HG02840 (cell line): ENCODE measurements at regions not wholly inside any gene's neighbourhood (a gene's known extent, or its start where the extent isn't known, plus 50 kb on each side); places are given as distances from the start of the nearest gene placed in this dataset.
"Not testable (repeated sequence)": the region's sequence is repeated elsewhere in the genome, so short reads cannot be mapped to it uniquely, and the experiment has no call there.

ENCODE experiments used
- ATAC-seq: cut with Tn5 transposase; IDR thresholded peaks from one replicate; pipeline ENCODE4 v1.9.1; 2021; ENCODE audit warnings: mild to moderate bottlenecking, moderate library complexity, moderate number of reproducible peaks; ENCODE audit not compliant: unreplicated experiment, low FRiP score

DNA sequence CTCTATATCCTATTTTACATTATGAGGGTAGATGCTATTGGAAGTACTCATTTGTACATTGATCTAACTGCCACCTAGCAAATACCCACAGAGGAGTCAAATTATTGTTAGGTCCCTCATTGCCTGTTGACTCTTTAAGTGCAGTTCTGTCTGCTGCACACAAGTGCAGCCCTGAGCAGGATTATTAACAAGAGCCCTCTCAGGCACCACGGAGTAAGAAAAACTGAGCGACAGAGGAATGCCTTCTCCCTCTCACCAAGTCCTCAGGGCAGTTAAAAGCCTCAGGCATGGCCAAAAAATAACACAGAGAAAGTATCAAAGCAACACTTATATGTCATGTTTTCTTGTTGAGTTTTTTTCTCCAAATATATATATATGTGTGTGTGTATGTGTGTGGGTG, 340.0 kb upstream of the NRG3 start:
- ATAC-seq: no peak

DNA sequence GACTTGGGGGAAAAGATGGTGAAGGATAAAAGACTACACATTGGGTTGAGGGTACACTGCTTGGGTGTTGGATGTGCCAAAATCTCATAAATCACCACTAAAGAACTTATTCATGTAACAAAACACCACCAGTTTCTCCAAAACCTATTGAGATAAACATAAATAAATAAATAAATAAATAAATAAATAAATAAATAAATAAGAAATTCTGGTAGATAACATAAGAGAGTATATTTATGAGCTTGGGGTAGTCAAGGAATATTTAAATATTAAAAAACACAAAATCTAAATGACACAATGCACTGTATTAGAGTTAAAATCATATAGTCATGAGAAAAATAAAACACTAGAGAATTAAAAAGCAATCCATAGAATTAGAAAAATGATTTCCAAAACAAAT, 333.5 kb upstream of the NRG3 start:
- no peak for ATAC-seq

DNA sequence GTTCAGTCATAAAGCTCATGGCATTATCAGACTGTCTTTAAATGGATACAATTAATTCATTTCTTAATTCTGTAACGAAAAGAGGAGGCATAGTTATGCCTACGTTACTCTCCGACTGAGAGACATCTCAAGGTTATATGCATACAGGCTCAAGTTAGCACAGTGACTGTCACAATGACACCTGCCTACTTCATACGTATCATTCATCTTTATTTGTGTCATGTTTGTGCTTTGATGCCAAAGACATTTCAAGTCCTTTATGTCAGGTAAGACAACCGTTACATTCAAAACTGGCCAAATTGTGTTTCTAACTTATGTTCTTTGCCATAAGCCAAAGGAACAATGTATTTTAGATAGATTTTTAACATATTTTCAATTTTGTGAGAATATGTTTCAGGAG, 328.8 kb upstream of the NRG3 start:
- ATAC-seq: no peak

DNA sequence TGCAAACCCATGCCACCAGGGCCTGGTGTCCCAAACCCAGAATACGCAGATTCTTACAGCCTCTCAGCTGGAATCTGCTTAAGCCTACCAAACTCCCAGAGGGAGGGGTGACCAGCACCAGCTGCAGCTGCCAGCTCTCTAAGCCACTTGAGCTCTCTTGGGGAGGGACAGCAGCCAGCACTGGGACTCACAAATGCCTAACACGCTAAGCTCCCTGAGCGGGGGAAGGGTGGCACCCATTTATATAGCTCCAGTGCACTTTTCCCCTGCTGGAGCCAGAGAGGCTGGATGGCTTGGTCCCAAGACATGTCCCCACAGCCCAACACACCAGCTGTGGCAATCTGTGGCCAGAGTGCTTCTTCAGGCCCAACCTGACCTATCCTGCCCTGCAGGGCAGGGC, 326.8 kb upstream of the NRG3 start:
- no peak for ATAC-seq

DNA sequence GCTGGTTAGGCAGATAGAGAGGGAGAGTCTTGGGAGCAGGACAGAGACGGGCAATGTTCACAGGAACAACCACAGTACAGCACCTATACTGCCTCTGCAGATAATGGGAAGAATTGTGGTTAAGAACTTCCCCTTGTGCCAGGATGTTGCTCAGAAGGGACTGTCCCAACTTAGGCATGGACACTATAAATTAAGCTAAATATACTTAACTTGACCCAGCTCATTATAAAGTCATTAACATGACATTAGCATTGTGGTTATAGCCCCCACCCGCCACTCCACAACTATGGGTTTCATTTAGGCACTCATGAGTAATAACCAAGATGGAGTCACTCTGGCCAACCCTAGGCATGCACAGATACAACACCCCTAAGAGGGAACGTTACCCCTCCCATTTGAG, 310.9 kb upstream of the NRG3 start:
- no peak for ATAC-seq

DNA sequence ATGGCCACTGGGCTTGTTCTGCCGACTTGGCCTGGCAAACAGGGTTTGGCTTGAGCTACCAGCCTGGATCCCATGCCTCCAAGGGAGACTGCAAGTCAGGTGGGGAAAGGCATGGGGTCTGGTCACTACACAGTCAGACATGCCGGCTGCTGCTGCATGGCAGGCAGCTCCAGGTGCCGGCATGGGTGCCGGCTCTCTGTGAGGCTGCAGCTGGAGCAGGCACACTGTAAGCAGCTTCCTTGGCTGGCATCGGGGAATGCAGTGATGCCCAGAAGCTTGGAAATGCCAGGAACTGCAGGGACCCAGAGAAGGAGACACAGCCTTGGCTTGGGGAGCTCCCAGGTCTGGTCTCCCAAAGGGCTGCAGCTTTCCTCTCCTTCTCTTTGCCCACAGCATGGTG, 305.5 kb upstream of the NRG3 start:
- ATAC-seq: no peak

DNA sequence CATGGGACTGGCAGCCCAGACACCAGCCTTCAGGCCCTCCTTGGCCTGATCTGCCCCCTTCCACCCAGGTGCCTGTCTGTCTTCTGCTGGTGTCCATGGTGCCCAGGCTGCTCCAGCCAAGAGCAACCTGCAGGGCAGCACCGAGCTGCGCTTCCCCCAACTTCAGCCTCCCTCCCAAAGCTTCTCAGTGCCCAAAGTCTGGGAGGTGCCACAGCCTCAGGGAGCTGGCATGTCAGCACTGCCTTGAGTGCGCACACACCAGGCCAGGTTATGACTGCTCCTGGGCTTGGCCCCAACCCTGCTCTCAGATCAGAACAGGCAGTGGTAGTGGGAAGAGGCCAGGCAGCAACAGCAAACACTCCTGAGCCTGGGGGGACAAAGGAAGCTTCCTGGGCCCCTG, 304.6 kb upstream of the NRG3 start:
- ATAC-seq: no peak

DNA sequence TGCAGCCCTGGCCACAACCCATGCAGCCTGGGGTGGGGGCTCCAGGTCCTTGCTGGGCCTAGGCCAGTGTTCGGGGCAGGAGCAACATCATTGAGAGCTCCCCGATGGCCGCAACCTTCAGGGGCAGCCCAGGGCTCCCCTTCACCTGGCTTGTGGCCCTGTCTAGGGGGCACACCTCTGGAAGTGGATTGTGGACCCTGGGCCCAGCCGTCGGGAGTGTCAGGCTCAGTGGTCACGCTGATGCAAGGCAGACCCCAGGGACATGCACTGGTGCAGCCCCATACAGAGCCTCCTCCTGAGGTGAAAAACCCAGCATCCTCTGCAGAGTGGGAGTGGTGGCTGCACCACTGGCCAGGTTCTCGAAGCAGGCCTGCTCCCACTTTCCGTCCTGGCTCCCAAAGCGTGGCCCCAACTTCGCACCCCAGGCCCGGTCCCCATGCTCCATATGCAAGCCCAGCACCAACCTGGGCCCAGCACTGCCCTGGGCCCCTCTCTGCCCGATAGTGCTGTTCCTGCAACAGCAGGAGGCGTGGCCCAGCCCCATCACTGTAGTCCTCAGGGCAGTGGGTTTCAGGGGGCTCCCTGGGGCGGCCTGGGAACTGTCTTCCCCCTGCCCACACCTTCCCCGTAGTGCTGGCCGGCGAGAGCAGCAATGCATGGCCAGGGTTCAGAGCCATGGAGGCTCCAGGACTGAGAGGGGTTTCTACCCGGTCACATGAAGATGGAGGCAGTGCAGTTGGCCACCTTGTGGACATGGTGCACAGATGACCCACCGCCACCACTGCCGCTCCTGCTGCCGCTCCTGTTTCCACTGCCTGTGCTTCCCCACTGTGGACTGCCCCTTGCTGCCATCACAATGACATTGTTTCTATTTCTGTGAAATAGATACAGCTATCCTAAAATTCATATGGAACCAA, 303.9 kb upstream of the NRG3 start:
- no peak for ATAC-seq

DNA sequence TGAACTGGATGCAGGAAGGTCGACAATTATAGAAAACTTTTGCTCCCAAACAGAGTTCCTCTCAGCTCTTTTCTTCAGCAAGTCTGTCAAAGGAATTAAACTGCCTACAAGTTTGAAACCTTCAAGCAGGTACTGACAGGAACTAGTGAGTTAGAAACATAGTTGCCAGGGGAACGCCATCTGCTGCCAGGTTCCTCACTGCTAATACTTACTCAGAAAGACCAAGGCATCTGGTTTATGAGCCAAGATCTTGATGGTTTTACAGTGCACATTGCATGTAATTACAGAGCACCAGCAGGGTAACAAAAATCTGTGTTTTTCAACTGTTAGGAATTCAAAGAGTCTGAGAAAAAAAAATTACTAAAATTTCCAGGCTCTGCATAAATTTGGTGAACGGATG, 300.0 kb upstream of the NRG3 start:
- no peak for ATAC-seq

DNA sequence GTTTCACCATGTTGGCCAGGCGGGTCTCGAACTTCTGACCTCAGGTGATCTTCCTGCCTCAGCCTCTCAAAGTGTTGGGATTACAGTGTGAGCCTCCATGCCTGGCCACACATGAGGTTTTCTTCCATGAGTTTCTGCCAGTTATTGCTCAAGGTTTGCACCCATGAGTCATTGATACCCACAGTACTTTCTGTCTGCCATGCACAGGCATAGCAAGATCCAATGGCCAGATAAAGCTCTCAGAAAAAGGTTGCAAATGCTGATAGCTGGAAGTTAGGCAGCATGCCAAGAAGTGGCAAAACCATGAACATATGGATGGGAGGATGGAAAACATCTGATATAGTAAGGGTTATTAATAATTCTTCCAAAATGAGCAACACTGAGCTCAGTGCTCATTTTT, 298.7 kb upstream of the NRG3 start:
- no peak for ATAC-seq

DNA sequence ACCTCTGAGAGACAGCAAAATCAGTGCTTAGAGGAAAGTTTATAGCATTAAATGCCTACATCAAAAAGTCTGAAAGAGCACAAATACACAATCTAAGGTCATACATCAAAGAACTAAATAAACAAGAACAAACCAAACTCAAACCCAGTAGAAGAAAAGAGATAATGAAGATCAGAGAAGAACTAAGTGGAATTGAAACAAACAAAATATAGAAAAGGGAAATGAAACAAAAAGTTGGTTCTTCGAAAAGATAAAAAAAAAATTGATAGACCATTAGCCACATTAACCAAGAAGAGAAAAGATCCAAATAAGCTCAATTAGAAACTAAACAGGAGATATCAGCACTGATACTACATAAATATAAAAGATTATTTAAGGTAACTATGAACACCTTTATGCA, 280.0 kb upstream of the NRG3 start:
- ATAC-seq: no peak

DNA sequence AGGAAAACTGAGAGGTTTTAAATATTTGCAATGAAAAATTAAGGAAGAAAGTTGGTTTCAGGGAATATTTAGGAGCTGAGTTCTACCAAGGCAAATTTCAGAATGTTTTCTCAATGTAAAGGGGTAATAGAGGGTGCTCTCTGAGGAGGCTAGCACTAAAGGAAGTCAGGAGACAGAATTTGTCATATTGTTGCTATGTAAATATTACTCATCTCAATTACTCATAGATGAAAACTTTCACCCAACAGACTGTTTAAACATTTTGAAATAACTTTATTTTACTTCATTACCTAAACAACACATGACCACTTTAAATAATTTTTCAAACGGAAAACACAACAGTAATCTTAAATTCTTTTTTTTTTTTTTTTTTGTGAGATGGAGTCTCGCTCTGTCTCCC, 274.8 kb upstream of the NRG3 start:
- ATAC-seq: no peak

DNA sequence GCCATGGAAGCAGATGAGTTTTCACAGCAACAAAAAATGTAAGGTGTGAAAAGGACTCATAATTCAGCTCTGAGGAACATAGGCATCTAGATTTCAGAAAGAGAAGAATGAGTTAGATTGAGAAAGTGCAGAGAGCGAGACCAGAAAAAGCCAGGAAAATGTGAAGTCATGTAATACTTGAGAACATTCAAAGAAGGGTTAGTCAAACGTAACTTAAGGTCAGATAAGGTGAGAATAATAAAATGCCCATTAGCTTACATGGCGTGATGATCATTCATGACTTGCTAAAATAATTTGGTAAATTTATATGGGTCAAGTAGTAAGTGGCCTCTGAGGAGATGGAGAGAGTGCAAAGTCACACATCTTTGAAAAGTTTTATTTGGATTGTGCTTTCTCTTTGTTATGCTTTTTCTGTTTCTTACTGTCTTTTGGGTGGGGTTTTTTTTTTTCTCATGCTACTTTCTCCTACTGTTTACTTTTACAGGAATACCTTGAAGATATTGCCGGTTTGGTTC, 271.8 kb upstream of the NRG3 start:
- no peak for ATAC-seq

DNA sequence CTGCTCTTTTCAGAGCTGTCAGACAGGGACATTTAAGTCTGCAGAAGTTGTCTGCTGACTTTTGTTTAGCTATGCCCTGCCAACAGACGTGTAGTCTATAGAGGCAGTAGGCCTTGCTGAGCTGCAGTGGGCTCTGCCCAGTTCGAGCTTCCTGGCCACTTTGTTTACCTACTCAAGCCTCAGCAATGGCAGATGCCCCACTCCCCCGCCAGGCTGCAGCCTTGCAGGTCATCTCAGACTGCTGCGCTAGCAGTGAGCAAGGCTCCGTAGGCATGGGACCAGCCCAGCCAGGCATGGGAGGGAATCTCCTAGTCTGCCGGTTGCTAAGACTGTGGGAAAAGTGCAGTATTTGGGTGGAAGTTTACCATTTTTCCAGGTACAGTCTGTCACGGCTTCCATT, 230.5 kb upstream of the NRG3 start:
- not testable (repeated sequence) for ATAC-seq

DNA sequence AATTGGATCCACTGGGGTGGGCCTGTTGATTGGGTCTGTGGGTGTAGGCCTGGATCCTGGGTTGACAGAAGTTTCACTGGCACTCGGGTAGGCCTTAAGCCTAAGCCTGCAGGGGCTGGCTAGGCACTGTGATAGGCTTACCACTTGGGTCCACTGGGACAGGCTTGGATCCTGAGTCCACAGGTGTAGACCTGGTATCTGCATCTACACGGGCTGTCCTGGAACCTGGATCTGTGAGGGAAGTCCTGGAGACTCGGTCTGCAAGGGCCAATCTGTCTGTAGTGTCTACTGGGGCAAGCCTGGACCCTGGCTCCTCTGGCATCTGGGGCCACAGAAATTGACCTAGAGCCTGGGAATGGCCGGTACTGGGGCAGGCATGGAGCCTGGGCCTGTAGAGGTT, 219.0 kb upstream of the NRG3 start:
- ATAC-seq: no peak

DNA sequence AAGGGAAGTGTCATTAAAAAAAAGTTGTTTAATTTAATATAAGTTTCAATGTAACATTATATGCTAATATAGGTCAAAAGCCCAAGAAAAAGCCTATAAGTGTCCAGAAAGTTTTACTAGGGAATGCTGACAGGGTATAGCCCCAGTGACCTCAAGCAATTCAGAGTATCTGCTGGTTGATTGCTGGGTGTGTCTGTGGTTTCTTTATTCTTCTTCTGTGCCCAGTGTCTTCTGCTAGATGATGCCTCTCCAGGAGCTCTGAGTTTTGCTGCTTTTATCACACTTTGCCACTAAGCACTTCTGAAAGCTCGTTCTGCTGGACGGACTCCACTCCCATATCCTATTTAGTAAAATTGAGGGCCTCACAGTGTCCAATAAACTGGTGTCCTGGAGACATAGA, 212.2 kb upstream of the NRG3 start:
- no peak for ATAC-seq

DNA sequence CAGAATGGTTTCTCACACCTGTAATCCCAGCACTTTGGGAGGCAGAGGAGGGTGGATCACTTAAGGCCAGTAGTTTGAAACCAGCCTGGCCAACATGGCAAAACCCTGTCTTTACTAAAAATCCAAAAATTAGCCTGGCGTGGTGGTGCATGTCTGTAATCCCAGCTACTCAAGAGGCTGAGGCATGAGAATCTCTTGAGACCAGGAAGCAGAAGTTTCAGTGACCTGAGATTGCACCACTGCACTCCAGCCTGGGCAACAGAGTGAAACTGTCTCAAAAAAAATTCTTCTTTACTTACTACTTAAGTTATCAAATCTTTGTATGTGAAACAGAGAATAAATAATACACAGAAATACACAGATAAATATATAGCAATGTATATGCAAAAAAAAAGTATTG, 210.2 kb upstream of the NRG3 start:
- not testable (repeated sequence) for ATAC-seq

DNA sequence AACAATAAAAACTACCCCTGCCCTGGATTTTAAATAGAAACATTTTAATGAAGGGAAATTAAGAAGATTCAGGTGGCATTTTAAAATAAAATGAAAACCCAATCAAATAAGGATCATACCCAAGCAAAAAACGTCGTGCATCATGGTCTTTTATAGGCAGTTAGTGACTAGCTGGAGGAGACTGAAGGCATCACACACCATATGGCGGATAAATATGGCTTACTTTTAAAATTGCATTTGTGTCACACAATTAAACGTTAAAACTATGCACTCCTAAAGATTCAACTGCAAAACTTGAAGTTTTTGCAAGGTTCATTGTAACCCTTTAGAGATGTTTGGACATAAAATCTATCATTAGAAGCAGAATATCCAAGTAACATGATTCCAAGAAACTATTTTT, 200.1 kb upstream of the NRG3 start:
- ATAC-seq: no peak

DNA sequence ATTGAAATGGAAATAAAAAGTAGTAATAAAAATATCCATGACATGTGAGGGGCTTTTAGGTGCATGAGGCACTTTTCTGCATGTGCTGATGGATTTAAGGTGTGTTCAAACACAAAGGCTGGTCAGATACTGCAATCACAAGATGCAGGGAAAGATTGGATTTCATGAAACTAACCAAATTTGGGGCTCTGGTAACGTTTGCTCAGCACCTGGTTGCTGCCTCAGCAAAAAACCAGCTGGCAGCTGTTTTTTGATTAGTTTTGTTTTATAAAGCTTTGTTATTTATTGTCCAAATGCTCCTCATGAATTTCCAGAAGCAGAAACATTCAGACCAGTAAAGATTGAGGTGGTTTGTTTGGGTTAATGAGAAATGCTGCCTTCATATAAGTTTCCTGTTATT, 195.7 kb upstream of the NRG3 start:
- ATAC-seq: no peak

DNA sequence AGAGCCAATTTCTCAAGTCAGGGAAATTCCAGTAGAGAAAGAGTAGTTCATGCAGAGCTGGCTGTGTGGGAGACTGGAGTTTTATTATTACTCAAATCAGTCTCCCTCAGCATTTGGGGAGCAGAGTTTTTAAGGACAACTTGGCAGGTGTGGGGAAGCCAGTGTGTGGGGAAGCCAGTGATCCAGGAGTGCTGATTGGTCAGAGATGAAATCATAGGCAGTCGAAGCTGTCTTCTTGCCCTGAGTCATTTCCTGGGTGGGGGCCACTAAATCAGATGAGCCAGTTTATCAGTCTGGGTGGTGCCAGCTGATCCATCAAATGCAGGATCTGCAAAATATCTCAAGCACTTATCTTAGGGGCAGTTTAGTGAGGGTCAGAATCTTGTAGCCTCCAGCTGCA, 194.6 kb upstream of the NRG3 start:
- ATAC-seq: no peak

DNA sequence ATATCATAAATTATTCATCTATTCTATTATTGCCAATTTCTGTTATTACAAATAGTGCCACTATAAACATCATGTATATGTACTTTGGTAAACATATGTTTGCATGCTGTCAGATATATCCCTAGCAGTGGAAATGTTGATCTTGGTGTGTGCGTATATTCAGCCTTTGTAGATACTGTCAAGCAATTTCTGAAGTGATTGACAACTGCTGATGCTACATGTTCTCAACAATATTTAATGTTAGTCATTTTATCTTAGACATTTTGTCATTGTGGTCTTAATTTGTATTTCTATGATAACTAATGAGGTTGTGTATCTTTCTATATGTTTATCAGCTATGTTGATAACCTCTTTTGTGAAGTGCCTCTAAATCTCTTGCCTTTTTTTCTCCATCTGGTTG, 186.5 kb upstream of the NRG3 start:
- no peak for ATAC-seq

DNA sequence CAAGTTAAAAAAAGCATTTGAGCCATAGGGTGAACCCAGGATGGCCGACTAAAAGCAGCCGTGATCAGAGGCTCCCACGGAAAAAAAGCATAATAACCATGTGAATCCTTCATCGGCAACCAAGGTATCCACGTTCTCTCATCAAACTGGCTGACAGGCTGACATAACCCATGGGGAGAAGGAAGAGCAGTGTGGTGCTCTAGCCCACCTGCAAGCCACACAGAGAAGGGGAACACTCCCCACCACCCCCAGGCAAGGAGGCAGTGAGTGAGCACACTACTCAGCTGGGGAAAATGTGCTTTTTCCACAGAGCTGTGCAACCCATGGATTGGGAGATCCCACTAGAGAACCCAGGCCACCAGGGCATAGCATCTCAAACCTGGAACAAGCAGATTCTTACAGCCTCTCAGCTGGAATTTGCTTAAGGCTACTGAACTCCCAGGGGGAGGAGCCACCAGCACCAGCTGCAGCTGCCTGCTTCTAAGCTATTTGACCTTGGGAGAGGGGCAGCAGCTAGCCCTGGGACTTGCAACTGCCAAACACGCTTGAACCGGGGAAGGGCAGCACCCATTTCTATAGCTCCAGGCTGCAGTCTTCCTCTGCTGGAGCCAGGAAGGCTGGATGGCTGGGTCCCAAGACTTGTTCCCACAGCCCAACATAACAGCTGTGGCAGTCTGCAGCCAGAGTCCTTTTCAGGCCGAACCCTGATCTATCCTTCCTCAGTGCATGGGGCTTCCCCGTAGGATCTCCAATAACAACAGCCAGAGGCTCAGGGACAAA, 178.2 kb upstream of the NRG3 start:
- ATAC-seq: no peak
